GM20000 (cell line): ENCODE measurements at regions not wholly inside any gene's neighbourhood (a gene's known extent, or its start where the extent isn't known, plus 50 kb on each side); places are given as distances from the start of the nearest gene placed in this dataset.
"Not testable (repeated sequence)": the region's sequence is repeated elsewhere in the genome, so short reads cannot be mapped to it uniquely, and the experiment has no call there.

Experiments
- DNase-seq: peaks from one replicate; pipeline ENCODE4 v3.0.0; 2012; ENCODE audit warnings: low spot score
- CTCF ChIP-seq: IDR thresholded peaks from 2 replicates; pipeline ENCODE4 v1.5.1; 2012; ENCODE audit warnings: mild to moderate bottlenecking, control low read depth; ENCODE audit errors: extremely low read depth, missing control alignments

GRCh38 chr1:194857413-194857812 lies 1671.0 kb upstream of the B3GALT2 start:
- no peak for TF ChIP-seq CTCF
- DNase-seq, result no peak

- no peak for DNase-seq
- TF ChIP-seq CTCF, result no peak
Measured at GRCh38 chr1:194848846-194849245, 1662.4 kb upstream of the B3GALT2 start.

GRCh38 chr1:194846488-194846887 lies 1660.1 kb upstream of the B3GALT2 start:
- DNase-seq, result no peak
- no peak for TF ChIP-seq CTCF

GRCh38 chr1:194843077-194843476 lies 1656.7 kb upstream of the B3GALT2 start:
- DNase-seq, result no peak
- no peak for TF ChIP-seq CTCF

GRCh38 chr1:194833111-194833510 lies 1646.7 kb upstream of the B3GALT2 start:
- TF ChIP-seq CTCF, result no peak
- no peak for DNase-seq

- DNase-seq, result not testable (repeated sequence)
Measured at GRCh38 chr1:194831595-194831994, 1645.2 kb upstream of the B3GALT2 start.

- no peak for TF ChIP-seq CTCF
- DNase-seq, result no peak
Measured at GRCh38 chr1:194830387-194830786, 1644.0 kb upstream of the B3GALT2 start.

- TF ChIP-seq CTCF, result no peak
- no peak for DNase-seq
Measured at GRCh38 chr1:194829492-194829891, 1643.1 kb upstream of the B3GALT2 start.
